ENCODE measurements at regions not wholly inside any gene's neighbourhood (a gene's known extent, or its start where the extent isn't known, plus 50 kb on each side); places are given as distances from the start of the nearest gene placed in this dataset.
A peak's percentile ranks its signal among the peaks of the same experiment; 100 is the strongest.

DNA sequence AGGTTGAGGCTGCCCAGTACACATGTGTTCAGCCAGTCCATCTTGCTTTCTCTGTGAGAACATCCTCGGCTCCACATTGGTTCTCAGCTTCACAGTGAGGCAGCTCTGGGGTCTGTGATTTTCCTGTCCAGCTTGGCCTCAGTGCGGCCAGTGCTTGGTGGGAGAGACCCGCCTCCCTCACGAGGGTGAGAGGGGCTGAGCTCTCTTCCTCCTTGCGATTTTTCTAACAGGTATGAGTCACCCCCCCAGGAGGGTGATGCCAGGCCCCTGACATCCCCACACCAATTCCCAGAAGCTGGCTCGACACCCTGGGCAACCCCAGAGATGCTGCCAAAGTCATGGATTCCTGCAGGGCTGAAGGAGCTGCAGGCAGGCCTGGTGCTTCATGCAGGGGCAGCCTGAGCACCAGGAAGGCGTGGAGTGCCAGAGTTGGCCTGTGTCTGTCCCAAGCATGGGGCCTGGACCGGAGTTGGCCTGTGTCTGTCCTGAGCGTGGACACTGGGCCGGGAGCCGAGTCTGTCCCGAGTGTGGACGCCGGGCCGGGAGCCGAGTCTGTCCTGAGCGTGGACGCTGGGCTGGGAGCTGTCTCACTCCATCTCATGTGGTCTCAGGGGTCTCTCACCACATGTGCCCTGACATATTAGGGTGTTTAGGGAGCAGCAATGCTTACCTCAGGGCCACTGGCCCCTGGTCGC, 408.6 kb upstream of the IRX4 start:
- DNase-seq (ENCODE audit: low spot score), result no peak

- no peak for DNase-seq (ENCODE audit: low spot score)
These were observed 406.7 kb upstream of the IRX4 start for GRCh38 chr5:2289380-2289779.

DNA sequence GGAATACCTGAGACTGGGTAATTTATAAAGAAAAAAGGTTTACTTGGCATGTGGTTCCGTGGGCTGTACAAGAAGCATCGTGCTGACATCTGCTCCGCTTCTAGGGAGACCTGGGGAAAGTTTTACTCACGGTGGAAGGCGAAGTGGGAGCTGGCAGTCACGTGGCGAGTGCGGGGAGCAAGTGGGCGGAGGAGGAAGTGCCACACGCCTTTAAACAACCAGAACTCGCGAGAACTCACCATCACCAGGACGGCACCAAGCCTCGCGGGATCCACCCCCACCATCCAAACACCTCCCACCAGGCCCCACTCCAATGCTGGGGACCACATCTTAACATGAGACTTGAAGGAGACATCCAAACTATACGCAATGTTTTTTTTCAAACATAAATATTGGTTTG, 406.2 kb upstream of the IRX4 start:
- no peak for DNase-seq (ENCODE audit: low spot score)

DNA sequence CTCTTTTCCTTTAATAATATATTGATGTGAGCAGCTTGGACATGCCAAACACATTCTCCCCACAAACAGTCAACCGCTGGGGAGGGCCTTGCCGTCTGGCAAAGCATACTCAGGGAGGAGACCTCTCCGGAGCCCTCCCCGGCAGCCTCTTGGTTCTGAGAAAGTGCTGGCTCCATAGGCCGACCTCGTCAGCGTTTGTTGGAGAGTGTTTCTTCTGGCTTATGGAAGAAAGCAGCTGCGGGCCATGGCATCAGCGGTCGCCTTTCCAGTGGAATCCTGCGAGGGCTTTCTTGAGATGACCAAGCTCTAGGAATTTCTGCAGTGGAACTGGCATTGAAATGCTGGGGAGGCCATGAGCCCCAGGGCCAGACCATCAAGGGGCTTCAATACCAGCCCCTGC, 405.7 kb upstream of the IRX4 start:
- no peak for DNase-seq (ENCODE audit: low spot score)

DNA sequence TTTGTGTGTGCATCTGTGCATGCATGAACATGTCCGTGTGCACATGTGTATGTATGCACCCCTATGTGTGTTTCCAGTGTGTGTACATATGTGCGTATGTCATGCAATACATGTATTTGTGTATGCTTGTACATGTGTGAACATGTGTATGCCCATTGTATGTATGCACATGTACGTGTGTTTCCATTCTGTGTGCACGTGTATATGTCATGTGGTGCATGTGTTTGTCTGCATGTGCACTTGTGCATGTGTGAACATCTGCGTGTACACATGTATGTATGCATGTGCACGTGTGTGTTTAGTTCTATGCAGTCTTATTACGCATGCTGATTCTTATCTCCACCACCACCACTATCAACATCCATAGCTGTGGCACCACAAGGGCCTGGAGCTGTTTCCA, 403.5 kb upstream of the IRX4 start:
- DNase-seq (ENCODE audit: low spot score), result no peak

DNA sequence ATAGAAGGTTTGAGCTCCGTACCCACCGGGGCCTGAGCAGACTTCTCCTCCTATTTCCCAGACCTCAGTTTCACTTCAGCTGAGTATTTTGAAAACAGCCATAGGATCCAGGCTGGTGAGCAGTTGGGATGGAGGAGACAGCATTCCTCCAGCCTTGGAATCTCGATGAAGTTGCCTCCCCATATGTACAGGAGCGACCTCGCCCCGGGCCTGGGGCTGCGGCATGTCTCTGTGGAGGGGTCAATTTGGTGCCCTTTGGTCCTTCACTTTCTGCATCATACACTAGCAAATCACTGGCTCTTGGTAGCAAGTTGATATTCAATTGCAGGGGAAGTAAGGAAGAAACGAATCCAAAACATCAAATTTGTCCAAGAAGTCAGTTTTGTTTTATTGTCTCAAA, 402.0 kb upstream of the IRX4 start:
- DNase-seq (ENCODE audit: low spot score), result no peak

DNA sequence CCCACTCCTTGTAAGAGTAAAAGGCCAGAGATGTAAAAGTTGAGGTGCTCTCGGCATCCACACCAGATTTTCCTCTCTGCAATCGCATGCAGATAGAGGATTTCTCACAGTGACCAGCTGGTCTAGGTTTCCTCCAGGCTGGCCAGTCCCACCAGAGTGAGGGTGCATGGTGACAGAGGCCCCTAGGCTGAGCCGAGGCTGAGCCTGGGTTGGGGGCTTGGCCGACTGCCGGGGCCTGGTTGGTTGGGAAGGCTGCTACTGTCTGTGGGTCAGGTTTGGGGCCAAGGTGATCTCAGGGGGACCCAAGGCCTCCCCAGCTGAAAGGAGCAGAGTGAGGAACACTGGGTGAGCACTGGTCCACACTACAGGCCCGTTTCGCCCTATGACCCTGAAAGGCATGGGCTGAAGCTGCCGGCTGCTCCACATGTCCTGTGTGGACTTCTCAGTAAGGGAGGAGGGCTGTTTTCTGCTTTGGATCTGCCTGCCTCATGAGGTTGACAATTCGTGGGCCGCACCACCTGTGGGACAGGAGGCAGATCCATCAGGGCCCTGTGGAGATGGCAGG, 400.8 kb upstream of the IRX4 start:
- DNase-seq (ENCODE audit: low spot score), result no peak

DNA sequence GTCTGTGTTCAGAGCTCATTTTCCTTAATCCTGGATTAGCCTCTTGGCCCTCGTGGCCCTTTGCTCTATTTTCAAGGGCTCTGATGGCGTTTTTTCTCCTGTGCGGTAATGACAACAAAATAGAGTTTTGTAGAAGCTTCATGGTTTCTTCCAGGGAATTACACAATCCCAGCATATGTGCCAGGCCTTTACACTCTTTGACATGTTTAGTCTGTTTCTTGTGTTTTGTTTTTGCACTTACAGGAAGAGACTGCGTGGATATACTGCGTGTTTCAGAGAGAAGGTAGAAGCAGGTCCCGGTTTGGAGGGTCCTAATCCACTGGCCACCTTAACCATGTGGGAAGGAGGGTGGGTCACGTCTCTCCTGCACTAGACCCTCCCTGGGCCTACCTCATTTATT, 400.2 kb upstream of the IRX4 start:
- DNase-seq (ENCODE audit: low spot score), result no peak

- no peak for DNase-seq (ENCODE audit: low spot score)
These were observed 399.4 kb upstream of the IRX4 start for GRCh38 chr5:2282034-2282690.

- DNase-seq (ENCODE audit: low spot score), result no peak
These were observed 398.7 kb upstream of the IRX4 start for GRCh38 chr5:2281446-2281845.

DNA sequence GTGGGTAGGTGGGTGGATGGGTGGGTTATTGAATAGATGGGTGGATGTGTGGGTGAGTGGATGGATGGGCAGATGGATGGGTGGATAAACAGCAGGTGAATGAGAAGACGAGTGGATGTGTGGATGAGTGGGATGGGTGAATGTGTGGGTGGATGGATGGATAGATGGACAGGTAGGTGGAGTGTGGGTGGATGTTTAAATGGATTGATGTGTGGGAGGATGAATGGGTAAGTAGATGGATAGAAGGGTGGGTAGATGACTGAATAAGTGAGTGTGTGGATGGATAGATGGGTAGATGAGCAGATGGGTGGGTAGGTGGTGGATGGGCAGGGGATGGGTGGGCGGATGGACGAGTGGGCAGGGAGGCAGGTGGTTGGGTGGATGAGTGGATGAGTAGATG, 397.6 kb upstream of the IRX4 start:
- DNase-seq (ENCODE audit: low spot score), result no peak

DNA sequence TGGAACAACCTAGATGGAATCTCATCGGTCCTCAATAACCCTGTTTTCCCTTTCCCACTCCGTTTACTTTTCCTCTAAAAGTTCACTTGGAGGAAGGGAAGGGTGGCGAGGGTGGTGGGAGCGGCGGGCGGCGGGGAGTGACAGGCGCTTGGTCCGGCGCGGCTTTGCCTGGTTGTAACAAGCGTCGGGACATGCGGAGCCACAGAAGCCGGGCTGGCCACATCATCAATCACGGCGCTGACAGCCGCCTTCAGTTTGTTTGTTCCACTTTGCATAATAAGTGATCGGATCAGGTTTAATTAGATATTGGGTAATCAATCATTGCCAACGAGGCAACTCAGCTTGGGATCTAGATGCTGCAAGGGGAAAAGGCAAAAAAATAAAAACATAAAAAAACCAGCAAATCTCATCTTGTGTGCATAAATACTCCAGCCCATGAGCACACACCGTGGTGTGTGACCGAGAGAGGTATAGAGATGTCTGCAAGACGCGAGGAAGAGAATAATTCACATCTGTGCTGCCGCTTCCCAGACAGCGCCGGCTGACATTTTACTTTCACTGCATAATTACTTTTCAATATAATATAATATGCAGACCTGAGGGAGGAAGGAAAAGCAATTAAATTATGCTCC, 396.2 kb upstream of the IRX4 start:
- no peak for DNase-seq (ENCODE audit: low spot score)

GRCh38 chr5:2277886-2278285, 395.2 kb upstream of the IRX4 start:
- no peak for DNase-seq (ENCODE audit: low spot score)

DNA sequence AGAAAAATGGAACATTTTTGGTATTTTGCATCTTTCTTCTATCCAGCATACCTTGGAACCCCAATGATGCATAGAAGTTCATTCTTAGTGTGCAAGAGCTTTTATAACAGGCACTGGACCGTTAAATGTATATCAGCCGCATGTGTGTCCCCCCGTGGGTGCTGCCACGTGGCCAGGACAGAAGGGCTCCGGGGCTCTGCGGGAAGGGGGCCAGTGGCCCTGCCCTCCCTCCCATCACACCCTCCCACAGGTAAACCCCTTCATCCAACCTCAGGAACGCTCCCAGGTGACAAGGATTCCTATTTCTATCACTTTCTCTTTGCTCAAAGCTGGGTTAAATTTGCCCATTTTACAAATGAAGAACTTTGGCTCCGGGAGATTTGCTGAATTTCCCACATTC, 393.4 kb upstream of the IRX4 start:
- DNase-seq (ENCODE audit: low spot score), result no peak

DNA sequence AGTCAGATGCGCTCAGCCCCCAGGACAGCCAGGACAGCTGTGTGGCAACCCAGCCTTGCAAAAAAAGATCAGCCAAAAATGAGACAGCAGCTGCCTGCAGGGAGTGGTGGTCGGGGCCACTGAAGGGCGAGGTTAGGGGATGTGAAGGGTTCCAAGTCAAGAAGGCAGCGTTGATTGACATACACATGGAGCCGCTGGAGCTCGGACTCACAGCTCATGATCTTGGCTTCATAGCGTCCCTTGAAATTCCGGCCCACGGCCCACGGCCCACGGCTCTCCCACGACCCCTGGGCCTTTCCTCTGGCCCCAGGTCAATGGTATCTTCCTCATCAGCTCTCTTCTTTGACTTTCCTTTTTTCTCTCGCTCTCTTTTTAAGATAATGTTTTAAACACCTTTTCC, 390.0 kb upstream of the IRX4 start:
- no peak for DNase-seq (ENCODE audit: low spot score)

GRCh38 chr5:2272039-2272438, 389.3 kb upstream of the IRX4 start:
- no peak for DNase-seq (ENCODE audit: low spot score)

- DNase-seq (ENCODE audit: low spot score), result no peak
These were observed 388.6 kb upstream of the IRX4 start for GRCh38 chr5:2271316-2271715.

DNA sequence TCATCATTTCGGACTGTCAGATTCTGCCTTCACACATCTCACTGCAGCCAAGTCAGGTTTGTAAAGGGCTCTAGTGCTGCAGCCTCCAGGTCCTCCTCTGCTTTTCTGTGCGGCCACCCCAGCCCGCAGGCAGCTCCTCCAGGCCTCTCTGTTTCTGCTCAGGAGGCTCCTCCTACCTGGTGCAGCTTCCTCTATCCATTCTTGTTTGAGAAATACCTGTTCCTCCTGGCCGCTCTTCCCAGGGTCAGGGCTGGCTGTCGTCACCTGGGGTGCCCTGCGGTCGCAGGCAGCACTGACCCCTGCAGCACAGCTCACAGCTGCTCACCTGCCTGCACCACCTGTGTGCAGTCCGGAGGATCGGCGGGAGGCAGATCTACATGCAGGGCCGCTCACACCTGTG, 387.7 kb upstream of the IRX4 start:
- DNase-seq (ENCODE audit: low spot score), result no peak

- DNase-seq (ENCODE audit: low spot score), result no peak
These were observed 386.9 kb upstream of the IRX4 start for GRCh38 chr5:2269656-2270055.

GRCh38 chr5:2267991-2268390, 385.3 kb upstream of the IRX4 start:
- DNase-seq (ENCODE audit: low spot score), result no peak

- peak; percentile 90 for DNase-seq (ENCODE audit: low spot score)
These were observed 384.0 kb upstream of the IRX4 start for GRCh38 chr5:2266641-2267240.

DNA sequence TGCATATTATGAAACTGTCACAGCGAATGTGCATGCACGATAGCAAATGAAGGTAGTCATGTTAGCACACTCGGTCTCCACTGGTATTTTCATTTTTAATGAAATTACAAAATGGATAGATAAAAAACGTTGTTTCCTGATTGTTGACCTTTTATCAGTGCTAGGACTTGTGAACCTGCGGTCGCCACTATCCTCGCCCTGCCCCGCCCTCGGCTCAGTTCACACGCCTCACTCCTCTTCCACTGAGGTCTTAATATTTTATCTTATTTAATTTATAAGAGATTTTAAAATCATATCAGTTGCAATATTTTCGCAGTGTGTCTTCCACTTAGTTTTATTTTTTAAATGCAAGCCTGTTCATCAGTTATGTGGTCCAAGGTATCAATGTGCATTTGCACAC, 382.6 kb upstream of the IRX4 start:
- no peak for DNase-seq (ENCODE audit: low spot score)

- DNase-seq (ENCODE audit: low spot score), result no peak
These were observed 381.0 kb upstream of the IRX4 start for GRCh38 chr5:2263763-2264162.
